ENCODE measurements at regions not wholly inside any gene's neighbourhood (a gene's known extent, or its start where the extent isn't known, plus 50 kb on each side); places are given as distances from the start of the nearest gene placed in this dataset.
"Not testable (repeated sequence)": the region's sequence is repeated elsewhere in the genome, so short reads cannot be mapped to it uniquely, and the experiment has no call there.

- not testable (repeated sequence) for DNase-seq
Measured at GRCh38 chr10:130518921-130519320, 382.7 kb downstream of the GLRX3 start.

- DNase-seq = no peak
Measured at GRCh38 chr10:130519791-130520190, 383.6 kb downstream of the GLRX3 start.

- no peak for DNase-seq
Measured at GRCh38 chr10:130531312-130531711, 395.1 kb downstream of the GLRX3 start.

GRCh38 chr10:130541090-130541489 lies 404.9 kb downstream of the GLRX3 start:
- DNase-seq = no peak

GRCh38 chr10:130542761-130543160 lies 406.6 kb downstream of the GLRX3 start:
- DNase-seq = no peak

- no peak for DNase-seq
Measured at GRCh38 chr10:130543794-130544193, 407.6 kb downstream of the GLRX3 start.

GRCh38 chr10:130545122-130545521 lies 408.9 kb downstream of the GLRX3 start:
- DNase-seq = no peak

GRCh38 chr10:130545697-130546096 lies 409.5 kb downstream of the GLRX3 start:
- no peak for DNase-seq

- no peak for DNase-seq
Measured at GRCh38 chr10:130546841-130547240, 410.6 kb downstream of the GLRX3 start.

- DNase-seq = no peak
Measured at GRCh38 chr10:130547368-130547767, 411.2 kb downstream of the GLRX3 start.

GRCh38 chr10:130550952-130551674 lies 414.9 kb downstream of the GLRX3 start:
- DNase-seq = no peak

- DNase-seq = no peak
Measured at GRCh38 chr10:130551676-130552075, 415.5 kb downstream of the GLRX3 start.

GRCh38 chr10:130553826-130554225 lies 417.6 kb downstream of the GLRX3 start:
- DNase-seq = no peak

GRCh38 chr10:130554701-130555410 lies 418.7 kb downstream of the GLRX3 start:
- no peak for DNase-seq

- DNase-seq = no peak
Measured at GRCh38 chr10:130555411-130555750, 419.2 kb downstream of the GLRX3 start.

- DNase-seq = no peak
Measured at GRCh38 chr10:130557181-130557845, 421.1 kb downstream of the GLRX3 start.

- no peak for DNase-seq
Measured at GRCh38 chr10:130558746-130559546, 422.8 kb downstream of the GLRX3 start.

- DNase-seq = no peak
Measured at GRCh38 chr10:130559547-130559880, 423.3 kb downstream of the GLRX3 start.

GRCh38 chr10:130560116-130560515 lies 423.9 kb downstream of the GLRX3 start:
- DNase-seq = no peak

GRCh38 chr10:130560573-130560972 lies 424.4 kb downstream of the GLRX3 start:
- no peak for DNase-seq

GRCh38 chr10:130561681-130562080 lies 425.5 kb downstream of the GLRX3 start:
- DNase-seq = no peak

GRCh38 chr10:130567011-130567410 lies 430.8 kb downstream of the GLRX3 start:
- DNase-seq = no peak

- DNase-seq = no peak
Measured at GRCh38 chr10:130567436-130567835, 431.2 kb downstream of the GLRX3 start.
